GM19025 (cell line): ENCODE measurements at regions not wholly inside any gene's neighbourhood (a gene's known extent, or its start where the extent isn't known, plus 50 kb on each side); places are given as distances from the start of the nearest gene placed in this dataset.

ENCODE experiments used
- ATAC-seq: cut with Tn5 transposase; IDR thresholded peaks from one replicate; pipeline ENCODE4 v1.9.1; 2021; ENCODE audit warnings: mild to moderate bottlenecking, low read depth, moderate library complexity; ENCODE audit not compliant: unreplicated experiment

DNA sequence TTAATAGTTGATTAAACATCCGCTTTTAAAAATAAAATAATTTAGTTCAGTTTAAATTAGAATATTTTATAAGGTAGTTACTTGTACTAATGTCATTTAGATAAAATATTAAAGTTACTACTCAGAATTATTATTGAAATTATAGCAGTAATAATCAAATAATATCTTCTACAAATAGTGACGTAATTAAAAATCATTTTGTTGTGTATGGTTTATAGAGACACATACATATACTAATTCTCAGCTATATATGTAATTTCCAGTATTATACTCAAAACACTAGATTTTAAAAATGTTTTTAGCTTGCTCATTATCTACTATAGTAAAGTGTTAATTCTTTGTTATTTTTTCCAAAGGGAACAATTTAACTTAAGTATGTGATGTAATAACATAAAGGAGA is 435.2 kb upstream of the MANEA start:
- no peak for ATAC-seq

DNA sequence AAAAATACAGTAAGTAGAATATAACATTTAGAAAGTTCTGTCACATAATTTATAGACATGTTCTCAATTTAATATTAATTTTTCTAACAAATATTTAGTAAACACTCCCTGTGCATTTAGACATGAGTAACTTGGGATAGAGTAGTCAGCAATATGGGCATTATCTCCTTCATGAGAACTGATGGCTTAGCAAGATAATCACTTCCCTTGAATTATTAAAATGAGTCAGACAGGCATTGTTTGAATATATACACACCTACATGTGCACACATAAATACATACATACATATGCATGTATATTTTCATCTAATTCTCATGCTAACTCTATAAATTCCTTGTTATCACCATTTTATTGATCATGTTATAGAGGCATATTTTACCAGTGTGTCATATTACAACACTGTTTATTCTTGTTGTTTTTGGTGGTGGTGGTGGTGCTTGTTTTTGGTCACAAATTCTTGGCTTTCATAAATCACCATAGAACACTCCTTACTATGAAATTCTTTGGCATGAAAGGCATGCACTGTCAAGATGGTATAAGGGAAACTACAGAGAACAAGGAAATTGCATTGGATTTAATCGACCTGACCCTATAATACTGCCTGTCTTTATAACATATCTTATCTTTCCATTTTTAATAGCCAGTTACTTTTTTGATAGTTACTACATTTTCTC is 434.5 kb upstream of the MANEA start:
- no peak for ATAC-seq

DNA sequence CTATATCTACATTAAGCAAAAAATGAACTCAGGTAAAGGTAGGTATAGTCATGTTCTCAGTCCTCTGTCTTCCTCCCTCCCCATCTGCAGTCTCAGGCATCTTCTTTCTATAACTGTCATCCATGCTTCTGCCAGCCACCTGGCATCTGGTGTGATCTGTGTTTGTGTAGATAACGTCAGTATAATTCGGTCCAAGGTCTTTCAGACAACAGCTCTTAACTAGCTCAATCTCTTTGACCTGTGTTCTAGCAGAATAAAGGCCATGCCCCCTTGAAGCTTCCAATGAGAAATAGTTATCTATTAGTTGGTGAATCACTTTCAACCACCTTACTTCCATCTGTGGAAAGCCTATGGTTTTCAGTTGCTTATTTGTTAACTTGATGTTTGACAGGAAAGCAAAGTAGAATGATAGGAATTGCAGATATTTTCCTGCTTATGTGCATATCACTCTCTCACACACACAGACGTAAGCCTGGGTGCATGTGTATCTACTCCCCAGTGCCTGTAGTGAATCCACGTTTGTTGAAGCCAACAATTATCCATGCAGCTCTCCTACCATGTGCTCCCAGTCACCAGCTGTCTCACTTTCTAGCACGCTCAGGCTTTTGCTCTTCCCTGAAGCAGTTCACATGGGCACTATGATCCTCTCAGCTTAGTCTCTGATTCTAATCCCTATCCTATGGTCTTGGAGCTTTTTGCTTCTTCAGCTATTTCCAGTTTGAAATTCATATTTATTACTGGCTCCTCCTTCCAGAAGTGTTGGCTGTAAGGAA is 433.7 kb upstream of the MANEA start:
- ATAC-seq = no peak

GRCh38 chr6:95145457-95145856 is 431.9 kb upstream of the MANEA start:
- ATAC-seq = no peak

GRCh38 chr6:95159557-95159956 is 417.8 kb upstream of the MANEA start:
- no peak for ATAC-seq

GRCh38 chr6:95169775-95170174 is 407.6 kb upstream of the MANEA start:
- ATAC-seq = no peak

DNA sequence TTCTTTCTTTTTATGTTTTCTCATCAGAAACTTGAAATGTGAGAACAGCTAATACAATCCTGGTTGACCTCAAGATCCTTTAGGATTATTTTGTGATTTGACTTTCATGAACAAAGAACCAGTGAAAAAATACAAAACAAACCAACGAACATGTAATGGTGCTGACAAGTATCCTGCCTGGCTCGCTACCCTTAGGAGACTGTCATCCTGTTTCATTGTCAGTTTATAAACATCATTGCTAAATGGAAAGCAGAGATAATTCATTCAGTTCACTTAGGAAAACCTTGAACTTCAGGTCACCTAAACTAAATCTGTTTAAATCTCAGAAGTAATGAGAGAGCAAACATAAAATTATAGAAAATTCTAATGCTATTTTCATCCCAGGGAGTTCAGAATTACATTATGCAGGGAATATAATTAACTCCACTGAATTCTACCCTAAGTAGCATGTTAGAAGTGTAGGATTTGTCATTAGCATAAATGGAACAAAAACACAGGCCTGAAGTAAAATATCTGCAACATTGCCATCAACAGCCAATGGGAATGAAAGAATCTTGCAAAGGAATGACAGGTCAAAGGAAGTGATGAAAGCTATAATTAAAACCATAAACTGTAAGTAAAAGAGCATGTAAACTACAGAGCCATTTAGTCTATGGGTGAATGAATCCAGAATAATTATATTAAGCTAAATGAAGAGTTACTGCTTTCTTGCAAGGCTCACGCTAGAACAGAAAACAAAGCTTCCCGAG is 401.2 kb upstream of the MANEA start:
- no peak for ATAC-seq

DNA sequence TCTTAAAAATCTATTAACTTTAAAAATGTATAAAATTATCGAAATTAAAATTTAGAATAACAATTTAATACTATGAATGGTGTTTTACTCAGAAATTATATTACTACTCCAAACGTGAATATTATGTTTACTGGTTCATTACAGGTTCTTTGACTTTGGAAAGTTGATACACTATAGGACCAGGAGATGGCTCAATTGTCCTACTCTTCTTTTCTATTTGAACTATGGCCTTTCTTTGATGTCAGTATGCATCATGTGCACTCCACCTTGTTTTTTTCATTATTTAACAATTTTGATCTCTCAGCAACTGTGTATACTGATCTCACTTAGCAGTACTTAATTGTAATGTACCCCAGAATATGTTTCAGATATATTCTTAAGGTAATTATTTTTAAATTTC is 391.5 kb upstream of the MANEA start:
- no peak for ATAC-seq

GRCh38 chr6:95186710-95187109 is 390.6 kb upstream of the MANEA start:
- no peak for ATAC-seq

DNA sequence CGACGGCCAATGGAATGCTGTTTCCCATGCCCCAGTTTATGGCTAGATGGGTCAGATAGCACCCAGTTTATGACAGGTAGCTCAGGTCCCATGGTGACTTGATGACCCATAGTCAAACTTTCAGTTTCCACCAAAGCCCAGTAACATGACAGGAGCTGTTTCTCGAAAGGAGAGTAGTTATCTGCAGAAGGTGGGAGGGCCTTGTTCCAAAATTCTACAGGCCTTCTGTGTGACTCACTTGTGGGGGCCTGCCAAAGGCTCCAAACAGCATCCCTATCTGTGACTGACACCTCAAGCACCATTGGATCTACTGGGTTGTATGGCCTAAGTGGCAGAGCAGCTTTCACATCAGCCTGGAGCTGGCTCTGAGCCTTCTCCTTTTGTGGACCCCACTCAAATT is 379.7 kb upstream of the MANEA start:
- no peak for ATAC-seq

- peak; percentile 74 for ATAC-seq
These were observed 374.1 kb upstream of the MANEA start for GRCh38 chr6:95203153-95203754.

GRCh38 chr6:95204178-95204577 is 373.2 kb upstream of the MANEA start:
- no peak for ATAC-seq

GRCh38 chr6:95208621-95209020 is 368.7 kb upstream of the MANEA start:
- ATAC-seq = no peak

DNA sequence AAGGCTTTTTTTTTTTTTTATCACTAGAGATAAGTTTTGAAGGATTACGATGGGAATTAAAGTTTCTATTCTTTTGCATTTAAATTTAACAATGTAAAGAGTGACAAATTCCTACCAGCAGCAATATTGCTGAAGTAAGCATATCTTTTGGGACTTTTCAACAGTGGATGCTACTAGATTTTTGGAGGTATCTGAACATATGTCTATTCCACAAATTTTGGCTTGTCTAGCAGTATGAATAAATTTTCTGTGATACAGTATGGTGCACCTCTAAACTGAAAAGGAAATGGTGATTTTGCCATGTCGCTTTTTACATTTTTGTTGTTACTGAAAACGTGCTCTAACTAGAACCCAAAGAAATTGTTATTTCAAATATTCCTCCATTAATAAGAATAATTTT is 368.3 kb upstream of the MANEA start:
- ATAC-seq = no peak

- no peak for ATAC-seq
These were observed 360.8 kb upstream of the MANEA start for GRCh38 chr6:95216555-95216954.

DNA sequence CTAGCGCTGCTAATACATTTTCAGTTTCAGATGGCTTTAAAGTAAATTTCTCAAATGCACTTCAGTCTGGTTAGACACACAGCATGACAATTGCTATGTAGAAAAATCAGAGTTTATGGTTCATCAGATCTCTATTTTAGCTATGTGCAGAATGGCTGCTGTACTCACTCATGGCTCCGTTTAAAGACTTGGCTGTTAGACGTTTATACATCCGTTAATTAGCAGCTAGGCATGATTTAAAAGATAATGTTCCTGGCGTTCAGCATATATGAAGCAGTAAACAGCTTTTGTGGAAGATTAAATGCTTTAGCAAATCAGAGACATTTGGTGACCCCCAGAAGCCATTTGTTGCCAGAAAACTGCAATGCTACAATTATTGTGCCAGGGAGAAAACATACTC is 350.0 kb upstream of the MANEA start:
- no peak for ATAC-seq

DNA sequence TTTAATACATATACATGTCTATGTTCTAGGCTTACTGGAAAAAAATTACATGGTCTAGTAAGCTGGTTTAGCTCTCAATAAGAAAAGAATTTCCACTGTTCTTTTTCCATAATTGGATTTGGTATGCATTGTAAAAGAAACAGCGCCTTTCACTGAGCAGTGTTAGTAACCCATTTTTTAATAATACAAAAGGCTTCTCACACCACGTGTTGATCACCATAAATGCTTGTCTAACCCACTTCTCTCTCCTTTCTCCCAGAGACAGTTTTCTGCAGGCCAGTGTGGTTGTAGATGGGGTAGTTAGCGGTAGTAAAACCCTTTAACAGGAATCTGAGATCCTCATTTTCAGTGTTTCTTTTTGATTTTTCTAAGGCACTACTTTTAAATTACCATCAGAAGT is 348.7 kb upstream of the MANEA start:
- ATAC-seq = no peak

- ATAC-seq = no peak
These were observed 347.1 kb upstream of the MANEA start for GRCh38 chr6:95230071-95230740.

GRCh38 chr6:95231416-95231815 is 345.9 kb upstream of the MANEA start:
- no peak for ATAC-seq

- no peak for ATAC-seq
These were observed 344.9 kb upstream of the MANEA start for GRCh38 chr6:95232446-95232845.

- no peak for ATAC-seq
These were observed 343.5 kb upstream of the MANEA start for GRCh38 chr6:95233879-95234278.
